GM12864 (cell line): ENCODE measurements at regions not wholly inside any gene's neighbourhood (a gene's known extent, or its start where the extent isn't known, plus 50 kb on each side); places are given as distances from the start of the nearest gene placed in this dataset.

Experiments used
- DNase-seq: peaks from one replicate; pipeline ENCODE4 v3.0.0-alpha.2; 2011; ENCODE audit warnings: low read depth
- H3K4me3 ChIP-seq: 2 replicates; pipeline ENCODE4 v1.5.1; 2011; ENCODE audit warnings: mild to moderate bottlenecking, low read depth, low read length, control low read depth
- TF ChIP-seq, protein P1 (sequence below): IDR thresholded peaks from 2 replicates; pipeline ENCODE4 v1.5.1; 2011; ENCODE audit warnings: low read depth, mild to moderate bottlenecking, moderate library complexity, low read length, control low read depth, inconsistent platforms; ENCODE audit errors: missing control alignments

DNA sequence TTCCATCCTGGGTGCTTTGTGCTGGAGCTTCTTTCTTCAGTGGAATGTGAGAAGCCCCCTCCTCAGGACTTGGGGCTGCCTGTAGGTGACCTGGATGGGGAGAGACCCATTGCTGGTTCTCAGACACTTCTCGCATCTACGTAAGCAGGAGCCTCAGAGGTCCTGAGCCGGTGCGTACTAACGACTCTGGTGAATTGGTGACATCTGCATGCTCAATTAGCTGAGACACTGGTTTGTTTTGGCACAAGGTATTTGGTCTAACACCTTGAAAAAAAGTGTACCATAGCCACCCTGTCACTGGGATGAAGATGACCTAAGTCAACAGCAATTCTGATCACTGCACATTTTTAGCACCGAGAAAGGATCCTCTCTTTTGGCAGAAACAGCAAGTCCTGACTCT, 57.7 kb downstream of the LRRC30 start:
- TF ChIP-seq, protein P1, sequence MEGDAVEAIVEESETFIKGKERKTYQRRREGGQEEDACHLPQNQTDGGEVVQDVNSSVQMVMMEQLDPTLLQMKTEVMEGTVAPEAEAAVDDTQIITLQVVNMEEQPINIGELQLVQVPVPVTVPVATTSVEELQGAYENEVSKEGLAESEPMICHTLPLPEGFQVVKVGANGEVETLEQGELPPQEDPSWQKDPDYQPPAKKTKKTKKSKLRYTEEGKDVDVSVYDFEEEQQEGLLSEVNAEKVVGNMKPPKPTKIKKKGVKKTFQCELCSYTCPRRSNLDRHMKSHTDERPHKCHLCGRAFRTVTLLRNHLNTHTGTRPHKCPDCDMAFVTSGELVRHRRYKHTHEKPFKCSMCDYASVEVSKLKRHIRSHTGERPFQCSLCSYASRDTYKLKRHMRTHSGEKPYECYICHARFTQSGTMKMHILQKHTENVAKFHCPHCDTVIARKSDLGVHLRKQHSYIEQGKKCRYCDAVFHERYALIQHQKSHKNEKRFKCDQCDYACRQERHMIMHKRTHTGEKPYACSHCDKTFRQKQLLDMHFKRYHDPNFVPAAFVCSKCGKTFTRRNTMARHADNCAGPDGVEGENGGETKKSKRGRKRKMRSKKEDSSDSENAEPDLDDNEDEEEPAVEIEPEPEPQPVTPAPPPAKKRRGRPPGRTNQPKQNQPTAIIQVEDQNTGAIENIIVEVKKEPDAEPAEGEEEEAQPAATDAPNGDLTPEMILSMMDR = no peak
- no peak for DNase-seq
- no peak overlapping the region for H3K4me3 ChIP-seq

DNA sequence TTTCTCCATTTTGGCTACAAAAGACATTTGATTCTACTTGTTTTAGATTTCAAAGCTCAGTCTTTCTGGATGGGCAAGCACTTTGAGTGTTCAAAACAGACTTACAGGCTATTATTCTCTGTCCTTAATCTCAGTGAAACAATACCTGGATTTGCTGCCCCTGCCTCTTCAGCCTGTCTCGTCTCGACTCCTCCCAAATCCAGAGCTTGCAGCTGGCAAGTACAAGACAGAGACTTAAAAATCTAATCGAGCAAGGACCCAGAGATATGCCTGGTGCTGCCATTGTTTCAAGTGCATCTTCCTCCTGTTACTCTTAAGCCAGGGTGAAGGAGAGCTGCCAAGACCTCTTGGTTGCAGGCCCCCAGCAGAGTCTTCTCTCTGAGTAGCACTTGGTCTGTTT, 59.2 kb downstream of the LRRC30 start:
- TF ChIP-seq, protein P1 = no peak
- H3K4me3 ChIP-seq = no peak overlapping the region
- no peak for DNase-seq

DNA sequence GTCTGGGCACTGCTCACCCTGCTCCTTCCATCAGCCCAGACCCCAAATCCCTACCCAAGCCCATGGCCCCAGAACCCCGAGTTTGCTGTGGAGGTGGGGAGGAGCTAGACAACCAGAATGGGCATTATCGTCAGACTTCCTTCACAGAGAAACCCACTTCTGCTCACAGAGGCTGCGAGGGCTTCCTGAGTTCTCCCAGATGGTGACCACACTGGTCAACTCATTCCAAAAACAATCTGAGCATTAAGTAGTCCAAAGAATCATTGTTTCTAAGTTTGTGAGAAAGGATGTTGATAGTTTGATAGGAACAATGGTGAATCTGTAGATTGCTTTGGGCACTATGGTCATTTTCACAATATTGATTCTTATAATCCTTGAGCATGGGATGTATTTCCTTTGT, 60.2 kb downstream of the LRRC30 start:
- DNase-seq = no peak
- H3K4me3 ChIP-seq = no peak overlapping the region
- TF ChIP-seq, protein P1 = no peak

DNA sequence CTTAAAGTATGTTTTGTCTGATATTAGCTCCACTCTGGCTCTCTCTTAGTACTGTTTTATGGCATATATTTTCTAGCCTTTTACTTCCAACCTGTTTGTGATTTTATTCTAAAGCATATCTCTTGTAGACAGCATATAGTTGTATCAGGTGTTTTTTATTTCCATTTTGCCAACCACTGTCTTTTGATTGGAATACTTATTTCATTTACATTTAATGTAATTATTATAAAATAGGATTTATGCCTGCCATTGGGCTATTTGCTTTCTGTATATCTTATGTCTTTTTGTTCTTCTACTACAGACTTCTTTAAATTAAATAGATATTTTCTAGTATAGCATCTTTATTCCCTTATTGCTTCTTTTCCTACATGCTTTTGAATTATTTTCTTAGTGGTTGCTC, 67.3 kb downstream of the LRRC30 start:
- DNase-seq = no peak
- no peak overlapping the region for H3K4me3 ChIP-seq
- TF ChIP-seq, protein P1 = no peak

DNA sequence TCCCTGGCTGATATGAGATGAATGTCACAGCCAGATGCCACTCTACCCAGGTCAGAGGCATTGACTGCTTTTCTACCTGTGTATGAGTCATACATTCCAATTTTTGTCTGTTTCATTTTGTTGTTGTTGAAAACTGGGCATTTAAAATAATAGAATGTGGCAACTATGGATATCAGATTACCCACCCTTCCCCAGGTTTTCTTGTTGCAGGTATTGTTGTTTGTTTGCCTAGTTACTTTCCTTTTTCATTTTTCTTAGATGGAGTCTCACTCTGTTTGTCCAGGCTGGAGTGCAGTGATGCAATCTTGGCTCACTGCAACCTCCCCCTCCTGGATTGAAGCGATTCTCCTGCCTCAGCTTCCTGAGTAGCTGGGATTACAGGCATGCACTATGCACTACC, 70.2 kb downstream of the LRRC30 start:
- DNase-seq = no peak
- no peak overlapping the region for H3K4me3 ChIP-seq
- TF ChIP-seq, protein P1 = no peak

DNA sequence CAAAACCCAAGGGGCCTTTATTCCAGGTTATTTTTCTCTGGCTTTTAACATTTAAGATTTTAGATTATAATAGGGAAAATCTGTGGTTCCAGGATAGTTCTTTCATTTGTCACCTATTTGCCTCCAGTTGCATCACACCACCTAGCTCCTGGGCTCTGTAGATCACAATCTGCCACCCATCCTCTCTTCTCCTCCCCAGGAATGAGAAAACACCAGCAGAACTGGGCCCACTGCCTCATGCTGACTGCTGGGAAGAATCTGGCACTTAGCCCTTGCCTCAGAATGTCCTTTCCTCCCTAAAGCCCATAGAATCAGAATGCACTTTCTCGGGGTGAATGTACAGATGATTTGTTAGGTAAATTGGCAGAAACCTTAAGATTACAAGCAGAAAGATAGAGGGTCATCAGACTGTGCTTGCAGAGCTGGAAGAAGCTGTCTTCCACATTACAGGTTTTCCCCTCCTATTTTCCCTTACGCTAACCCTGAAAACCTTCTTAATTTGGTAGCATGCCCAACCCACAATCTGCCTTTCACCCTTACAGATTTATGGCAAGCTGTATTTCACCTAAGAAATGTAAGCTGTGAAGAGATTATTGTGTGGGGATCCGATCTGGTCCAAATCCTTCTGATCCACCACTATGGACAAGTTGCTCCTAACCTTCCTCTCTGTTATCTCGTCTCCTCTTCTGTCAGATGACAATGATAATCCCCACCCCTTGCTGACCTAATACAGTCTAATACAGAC, 72.6 kb downstream of the LRRC30 start:
- DNase-seq = no peak
- TF ChIP-seq, protein P1 = no peak
- no peak overlapping the region for H3K4me3 ChIP-seq

DNA sequence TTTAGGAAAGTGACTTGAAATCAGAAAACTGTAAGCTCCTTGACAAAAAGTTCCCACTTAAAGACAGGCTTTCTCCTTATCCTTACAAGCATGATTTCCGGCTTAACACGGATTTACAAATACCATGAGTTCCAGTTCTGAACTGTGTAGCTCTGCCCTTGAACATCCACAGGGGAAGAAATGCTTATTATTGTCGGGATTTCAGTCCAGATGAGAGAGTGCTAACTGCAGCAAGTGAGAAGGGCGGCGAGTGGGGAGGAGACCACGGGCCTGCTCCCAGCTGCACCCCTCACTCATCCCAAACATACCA, 73.1 kb downstream of the LRRC30 start:
- DNase-seq = no peak
- TF ChIP-seq, protein P1 = no peak
- no peak overlapping the region for H3K4me3 ChIP-seq
